OCI-LY1 (cell line): ENCODE measurements at regions not wholly inside any gene's neighbourhood (a gene's known extent, or its start where the extent isn't known, plus 50 kb on each side); places are given as distances from the start of the nearest gene placed in this dataset.

Source experiments
- H2AFZ ChIP-seq: fragments of 200-600 bp; sonication (generic), shearing (Covaris generic); 2 replicates; pipeline ENCODE4 v1.6.0; 2014; ENCODE audit warnings: antibody characterized with exemption, mild to moderate bottlenecking, low read length
- H3F3A ChIP-seq: fragments of 200-600 bp; sonication (generic), shearing (Covaris generic); 2 replicates; pipeline ENCODE4 v1.6.0; 2014; ENCODE audit warnings: mild to moderate bottlenecking, antibody characterized with exemption, low read length, moderate library complexity; ENCODE audit not compliant: insufficient read depth
- H3K27ac ChIP-seq: fragments of 200-600 bp; sonication (generic); 2 replicates; pipeline ENCODE4 v1.5.1; 2014; ENCODE audit warnings: low read length, mixed run types, mild to moderate bottlenecking, low read depth; ENCODE audit not compliant: poor library complexity, severe bottlenecking
- H3K27me3 ChIP-seq: fragments of 200-600 bp; sonication (generic); 2 replicates; pipeline ENCODE4 v1.6.0; 2014; ENCODE audit warnings: antibody characterized with exemption, mild to moderate bottlenecking, low read length, moderate library complexity; ENCODE audit not compliant: insufficient read depth
- H3K36me3 ChIP-seq: fragments of 200-600 bp; sonication (generic); 2 replicates; pipeline ENCODE4 v1.6.1; 2014; ENCODE audit warnings: mild to moderate bottlenecking, antibody characterized with exemption, low read length, moderate library complexity, mixed read lengths; ENCODE audit not compliant: insufficient read depth
- H3K4me1 ChIP-seq: fragments of 200-600 bp; sonication (generic); 2 replicates; pipeline ENCODE4 v1.5.1; 2014; ENCODE audit warnings: mild to moderate bottlenecking, low read length, moderate library complexity; ENCODE audit not compliant: insufficient read depth, severe bottlenecking
- H3K4me2 ChIP-seq: fragments of 200-600 bp; sonication (generic), shearing (Covaris generic); 2 replicates; pipeline ENCODE4 v1.6.1; 2014; ENCODE audit warnings: low read length
- H3K4me3 ChIP-seq: fragments of 200-600 bp; sonication (generic); 2 replicates; pipeline ENCODE4 v1.5.1; 2014; ENCODE audit warnings: low read length, low read depth, mild to moderate bottlenecking, mixed read lengths; ENCODE audit not compliant: poor library complexity, severe bottlenecking
- H3K79me2 ChIP-seq: fragments of 200-600 bp; shearing (Covaris generic); 2 replicates; pipeline ENCODE4 v1.6.1; 2016; ENCODE audit warnings: mixed run types, low read length, mixed read lengths; ENCODE audit not compliant: insufficient read depth
- H3K9ac ChIP-seq: fragments of 200-600 bp; sonication (generic), shearing (Covaris generic); 2 replicates; pipeline ENCODE4 v1.6.1; 2014; ENCODE audit warnings: mild to moderate bottlenecking, low read length, mixed read lengths
- H3K9me2 ChIP-seq: fragments of 200-600 bp; sonication (generic), shearing (Covaris generic); 2 replicates; pipeline ENCODE4 v1.6.1; 2014; ENCODE audit warnings: low read depth, mild to moderate bottlenecking, low read length, mixed read lengths
- H3K9me3 ChIP-seq: fragments of 200-600 bp; shearing (Covaris generic); 2 replicates; pipeline ENCODE4 v1.6.1; 2014; ENCODE audit warnings: low read length, mixed read lengths
- H4K20me1 ChIP-seq: fragments of 200-600 bp; sonication (generic), shearing (Covaris generic); 2 replicates; pipeline ENCODE4 v1.6.0; 2016; ENCODE audit warnings: mild to moderate bottlenecking, low read length; ENCODE audit not compliant: insufficient read depth
- CTCF ChIP-seq: fragments of 200-600 bp; sonication (generic), shearing (Covaris generic); IDR thresholded peaks from 2 replicates; pipeline ENCODE4 v1.5.1; 2017; ENCODE audit warnings: mild to moderate bottlenecking, antibody characterized with exemption, low read length, moderate library complexity, mixed read lengths
- EZH2 ChIP-seq: fragments of 200-600 bp; sonication (generic), shearing (Covaris generic); IDR thresholded peaks from 2 replicates; pipeline ENCODE4 v1.8.0; 2017; ENCODE audit warnings: borderline replicate concordance, mixed run types, mild to moderate bottlenecking, antibody characterized with exemption, low read length, moderate library complexity, mixed read lengths

GRCh38 chr13:83503424-83503823 lies 378.9 kb downstream of the SLITRK1 start:
- Histone ChIP-seq H3K36me3 (no peaks in the 10 kb centered on the region), H3K79me2 (no peaks in the 10 kb centered on the region), H2AFZ (no peak overlapping the region), H3F3A (no peaks in the 10 kb centered on the region), H4K20me1 (no peaks in the 10 kb centered on the region), H3K9me3 (no peaks in the 10 kb centered on the region), H3K27ac (no peak overlapping the region), H3K9ac (no peak overlapping the region), H3K4me2 (no peak overlapping the region), H3K4me1 (no peaks in the 10 kb centered on the region), H3K27me3 (no peaks in the 10 kb centered on the region), H3K4me3 (no peak overlapping the region), H3K9me2 (no peaks in the 10 kb centered on the region)
- TF ChIP-seq CTCF (no peak), EZH2 (no peak)

- Histone ChIP-seq H3K4me3 (no peak overlapping the region), H2AFZ (no peak overlapping the region), H3K9me3 (no peaks in the 10 kb centered on the region), H3K9me2 (no peaks in the 10 kb centered on the region), H4K20me1 (no peaks in the 10 kb centered on the region), H3K4me1 (no peaks in the 10 kb centered on the region), H3K79me2 (no peaks in the 10 kb centered on the region), H3K27me3 (no peaks in the 10 kb centered on the region), H3K9ac (no peak overlapping the region), H3K4me2 (no peak overlapping the region), H3F3A (no peaks in the 10 kb centered on the region), H3K27ac (no peak overlapping the region), H3K36me3 (no peaks in the 10 kb centered on the region)
- TF ChIP-seq EZH2 (no peak), CTCF (no peak)
These were observed 383.0 kb downstream of the SLITRK1 start for GRCh38 chr13:83499286-83499685.

- Histone ChIP-seq H3K4me3 (no peak overlapping the region), H3K9me2 (no peaks in the 10 kb centered on the region), H2AFZ (no peak overlapping the region), H3K27ac (no peak overlapping the region), H3K36me3 (no peaks in the 10 kb centered on the region), H3F3A (no peaks in the 10 kb centered on the region), H3K4me2 (no peak overlapping the region), H4K20me1 (no peaks in the 10 kb centered on the region), H3K27me3 (no peaks in the 10 kb centered on the region), H3K4me1 (no peaks in the 10 kb centered on the region), H3K79me2 (no peaks in the 10 kb centered on the region), H3K9ac (no peak overlapping the region), H3K9me3 (no peaks in the 10 kb centered on the region)
- TF ChIP-seq EZH2 (no peak), CTCF (no peak)
These were observed 383.6 kb downstream of the SLITRK1 start for GRCh38 chr13:83498481-83499190.
